ENCODE measurements at regions not wholly inside any gene's neighbourhood (a gene's known extent, or its start where the extent isn't known, plus 50 kb on each side); places are given as distances from the start of the nearest gene placed in this dataset.

GRCh38 chr14:26870096-26870495 is 272.3 kb upstream of the NOVA1 start:
- TF ChIP-seq CTCF (IDR thresholded peaks at IDR 0.05) (no peak), EZH2 (IDR thresholded peaks at IDR 0.05; ENCODE audit: borderline replicate concordance, insufficient read depth, low read depth, low read length, poor library complexity, severe bottlenecking) (no peak)
